ENCODE measurements at regions not wholly inside any gene's neighbourhood (a gene's known extent, or its start where the extent isn't known, plus 50 kb on each side); places are given as distances from the start of the nearest gene placed in this dataset.
"Not testable (repeated sequence)": the region's sequence is repeated elsewhere in the genome, so short reads cannot be mapped to it uniquely, and the experiment has no call there.

DNA sequence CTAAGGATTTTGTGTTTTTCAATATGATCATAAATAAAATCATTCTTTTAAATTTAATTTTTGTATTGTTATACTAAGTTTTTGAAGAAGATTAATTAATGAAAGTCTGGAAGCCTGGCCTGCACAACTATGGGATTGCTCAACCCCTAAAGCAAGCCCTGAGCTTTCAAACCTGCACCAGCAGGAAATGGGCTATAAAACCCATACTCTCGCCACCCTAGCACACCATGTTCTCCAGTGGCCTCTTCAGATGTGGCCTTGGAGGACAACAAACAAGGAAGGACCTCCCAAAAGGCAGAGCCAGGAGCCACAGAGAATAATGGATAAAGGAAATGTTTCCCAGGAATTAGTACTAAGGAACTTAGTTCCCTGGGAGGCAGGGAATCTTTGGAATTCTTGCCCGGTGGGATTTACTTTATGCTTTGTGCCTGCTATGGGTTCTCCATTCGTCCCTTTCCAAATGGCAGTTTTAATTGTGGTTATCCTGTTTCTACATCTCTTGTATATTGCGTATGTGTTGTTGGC, 212.5 kb downstream of the ZFP36L2 start:
- DNase-seq (ENCODE audit: low read depth): no peak

DNA sequence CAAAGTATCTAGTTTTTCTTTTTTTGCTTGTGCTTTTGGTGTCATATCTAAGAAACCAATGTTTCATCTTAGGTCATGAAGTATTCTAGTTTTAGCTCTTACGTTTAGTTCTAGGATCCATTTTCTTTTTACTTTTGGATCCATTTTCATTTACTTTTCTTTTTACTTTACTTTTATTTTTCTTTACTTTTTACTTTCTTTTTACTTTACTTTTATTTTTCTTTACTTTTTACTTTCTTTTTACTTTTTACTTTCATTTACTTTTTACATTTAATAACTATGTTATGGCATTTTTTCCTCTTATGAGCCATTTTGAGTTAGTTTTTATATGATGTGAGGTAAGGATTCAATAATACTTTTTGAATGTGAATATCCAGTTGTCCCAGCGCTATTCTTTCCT, 213.4 kb downstream of the ZFP36L2 start:
- DNase-seq (ENCODE audit: low read depth): no peak

DNA sequence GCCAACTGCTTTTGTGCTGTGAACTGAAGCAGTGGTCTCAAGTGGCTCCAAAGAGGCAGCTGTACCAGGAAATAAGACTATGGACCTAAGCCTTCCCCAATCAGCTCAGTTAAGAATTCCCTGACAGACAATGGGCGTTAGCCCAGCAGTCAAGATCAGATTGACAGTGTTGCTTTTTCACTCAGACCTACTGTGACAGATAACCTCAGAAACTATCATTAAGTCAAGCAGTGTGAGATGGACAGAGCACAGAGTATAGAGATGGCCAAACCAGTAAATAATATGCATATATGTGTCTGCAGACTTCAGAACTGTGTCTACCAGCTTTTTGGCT, 215.3 kb downstream of the ZFP36L2 start:
- DNase-seq (ENCODE audit: low read depth): no peak

DNA sequence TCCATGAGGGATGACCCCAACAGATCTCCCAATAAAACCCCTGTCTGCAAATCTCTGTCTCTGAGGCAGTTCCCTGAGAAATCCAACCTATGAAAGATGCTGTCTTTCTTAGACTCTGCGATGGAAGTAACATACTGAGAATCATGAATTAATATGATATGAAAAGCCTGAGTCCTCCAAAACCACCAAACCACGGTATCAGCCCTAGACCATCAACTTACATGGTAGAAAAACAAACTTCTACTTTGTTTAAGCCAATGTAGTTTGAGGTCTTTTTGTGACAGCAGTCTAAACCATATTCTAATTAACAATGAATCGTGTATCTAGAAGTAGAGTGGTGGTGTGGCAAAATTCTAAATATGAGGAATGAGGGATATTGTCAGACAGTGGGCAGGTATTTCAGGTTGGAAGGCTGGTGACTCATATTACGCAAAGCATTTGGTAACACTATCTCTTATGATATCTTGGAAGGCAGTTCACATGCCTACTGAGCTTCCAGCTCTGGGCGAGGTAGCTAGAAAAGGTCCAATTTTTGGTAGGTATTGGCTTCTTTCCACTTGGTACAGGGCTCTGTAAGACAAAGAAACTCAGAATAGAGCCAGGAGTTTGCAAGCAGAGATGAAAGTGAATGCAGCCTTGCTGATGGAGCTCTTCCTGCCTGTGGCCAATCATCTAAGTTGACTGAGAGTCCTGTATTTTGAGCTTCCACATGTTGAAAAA, 215.8 kb downstream of the ZFP36L2 start:
- DNase-seq (ENCODE audit: low read depth): no peak

DNA sequence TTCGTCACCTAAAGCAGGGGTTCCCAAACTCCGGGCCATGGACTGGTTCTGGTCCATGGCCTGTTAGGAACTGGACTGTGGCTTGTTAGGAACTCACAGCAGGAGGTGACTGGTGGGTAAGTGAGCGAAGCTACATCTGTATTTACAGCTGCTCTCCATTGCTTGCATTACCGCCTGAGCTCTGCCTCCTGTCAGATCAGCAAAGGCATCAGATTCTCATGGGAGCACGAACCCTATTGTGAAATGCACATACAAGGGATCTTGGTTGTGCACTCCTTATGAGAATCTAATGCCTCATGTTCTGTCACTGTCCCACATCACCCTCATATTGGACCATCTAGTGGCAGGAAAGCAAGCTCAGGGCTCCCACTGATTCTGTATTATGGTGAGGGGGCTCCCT, 217.0 kb downstream of the ZFP36L2 start:
- DNase-seq (ENCODE audit: low read depth): no peak

DNA sequence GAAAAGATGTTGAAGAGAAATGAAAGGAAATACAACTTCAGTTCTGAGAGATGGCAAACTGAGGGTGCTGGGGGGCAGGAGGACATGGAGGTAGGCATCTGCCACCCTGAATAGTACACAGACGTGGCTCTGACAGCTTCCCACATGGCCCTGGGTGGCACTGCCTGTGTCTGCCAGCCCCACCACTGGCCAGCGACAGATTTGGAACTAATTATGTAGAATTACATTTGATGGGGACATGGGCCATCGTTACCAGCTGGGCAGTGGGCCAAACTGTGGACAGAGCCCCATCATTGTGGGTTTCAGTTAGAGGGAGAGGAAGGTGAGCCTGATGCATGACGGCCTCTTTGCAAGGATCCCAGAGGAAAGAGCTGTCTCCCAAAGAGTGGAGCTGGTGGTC, 216.0 kb upstream of the HAAO start:
- no peak for DNase-seq (ENCODE audit: low read depth)

DNA sequence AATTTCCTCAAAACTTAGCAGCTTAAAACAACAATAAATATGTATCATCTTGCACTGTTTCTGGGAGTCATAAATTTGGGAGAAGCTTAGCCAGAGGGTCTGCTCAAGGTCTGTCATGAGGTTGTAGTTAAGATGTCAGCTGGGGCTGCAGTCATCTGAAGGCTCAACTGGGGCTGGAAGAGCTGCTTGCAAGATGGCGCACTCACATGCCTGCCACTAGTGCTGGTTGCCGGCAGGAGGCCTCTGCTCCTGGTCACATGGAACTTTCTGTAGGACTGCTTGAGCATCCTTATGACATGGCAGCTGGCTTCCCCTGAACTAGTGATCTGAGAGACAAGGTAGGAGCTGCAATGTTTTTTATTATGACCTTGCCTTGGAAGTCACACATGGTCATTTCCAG, 215.5 kb upstream of the HAAO start:
- no peak for DNase-seq (ENCODE audit: low read depth)

DNA sequence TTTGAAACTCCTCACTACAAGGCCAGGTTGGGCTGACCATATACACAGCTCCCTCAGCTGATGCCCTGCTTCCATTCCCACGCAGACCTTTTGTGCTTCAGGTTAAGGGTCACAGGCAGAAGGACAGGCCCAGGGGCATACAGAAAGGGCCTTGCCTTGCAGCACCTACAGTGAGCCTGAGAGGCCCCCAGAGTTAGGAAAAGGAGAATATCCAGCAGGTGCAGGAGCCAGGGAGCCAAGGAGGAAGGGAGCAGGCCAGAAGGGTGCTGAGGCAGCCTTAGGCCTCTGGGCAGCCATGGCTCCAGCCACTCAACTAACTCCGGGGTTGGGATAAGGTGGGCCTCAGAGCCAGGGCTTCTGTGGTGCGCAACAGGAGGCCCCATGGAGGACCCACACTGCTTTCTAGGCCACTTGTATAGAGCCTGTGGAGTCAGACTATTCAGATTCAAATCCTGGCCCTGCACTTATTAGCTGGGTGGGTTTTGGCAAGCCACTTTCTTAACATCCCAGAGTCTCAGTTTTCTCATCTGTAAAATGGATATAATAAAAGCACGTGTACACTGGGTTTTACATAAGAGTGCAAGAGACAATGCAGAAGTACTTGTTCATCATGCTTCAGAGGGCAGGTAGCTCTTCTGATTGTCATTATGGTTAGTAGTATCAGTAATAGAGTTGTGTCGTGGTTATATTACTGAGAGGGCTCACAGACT, 214.6 kb upstream of the HAAO start:
- no peak for DNase-seq (ENCODE audit: low read depth)

DNA sequence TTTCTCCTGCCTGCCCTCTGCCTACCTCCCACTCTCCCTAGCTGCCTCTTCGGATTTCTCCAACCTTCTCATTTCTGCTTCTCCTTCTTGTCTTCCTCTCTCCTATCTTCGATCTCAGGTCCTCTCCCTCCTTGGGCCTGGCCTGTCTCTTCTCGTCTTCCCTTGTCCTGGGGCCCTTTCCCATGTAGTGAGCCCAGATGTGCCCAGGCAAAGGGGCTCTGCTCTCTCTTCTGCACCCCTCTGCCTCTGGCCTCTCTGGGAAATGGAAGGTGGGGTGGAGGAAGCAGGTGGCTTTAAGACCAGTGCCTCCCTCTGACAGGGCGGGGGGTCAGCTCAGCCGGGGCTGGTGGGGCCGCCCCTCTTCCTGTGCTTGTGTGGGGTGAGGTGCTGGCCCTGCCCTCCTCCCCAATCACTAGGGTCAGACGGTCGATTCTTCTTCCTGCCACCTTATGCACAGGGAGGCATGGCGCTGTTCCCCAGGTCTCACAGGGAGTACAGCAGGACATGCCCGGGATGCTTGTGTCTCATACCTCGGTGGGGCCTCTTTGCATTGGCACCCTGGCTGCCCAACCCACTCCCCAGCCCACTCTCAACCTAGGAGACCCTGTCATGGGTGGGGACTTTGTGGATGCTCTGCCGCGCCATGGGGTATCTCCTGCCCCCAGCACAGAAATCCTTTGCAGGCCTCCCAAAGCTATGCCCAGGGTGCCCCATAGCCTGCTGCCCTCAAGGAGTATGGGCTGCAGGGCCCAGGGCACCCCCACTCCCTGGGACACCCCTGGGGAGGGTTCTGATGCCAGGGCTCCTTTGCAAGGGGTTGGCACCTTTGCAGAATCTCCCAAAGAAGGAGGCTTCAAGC, 213.8 kb upstream of the HAAO start:
- no peak for DNase-seq (ENCODE audit: low read depth)

DNA sequence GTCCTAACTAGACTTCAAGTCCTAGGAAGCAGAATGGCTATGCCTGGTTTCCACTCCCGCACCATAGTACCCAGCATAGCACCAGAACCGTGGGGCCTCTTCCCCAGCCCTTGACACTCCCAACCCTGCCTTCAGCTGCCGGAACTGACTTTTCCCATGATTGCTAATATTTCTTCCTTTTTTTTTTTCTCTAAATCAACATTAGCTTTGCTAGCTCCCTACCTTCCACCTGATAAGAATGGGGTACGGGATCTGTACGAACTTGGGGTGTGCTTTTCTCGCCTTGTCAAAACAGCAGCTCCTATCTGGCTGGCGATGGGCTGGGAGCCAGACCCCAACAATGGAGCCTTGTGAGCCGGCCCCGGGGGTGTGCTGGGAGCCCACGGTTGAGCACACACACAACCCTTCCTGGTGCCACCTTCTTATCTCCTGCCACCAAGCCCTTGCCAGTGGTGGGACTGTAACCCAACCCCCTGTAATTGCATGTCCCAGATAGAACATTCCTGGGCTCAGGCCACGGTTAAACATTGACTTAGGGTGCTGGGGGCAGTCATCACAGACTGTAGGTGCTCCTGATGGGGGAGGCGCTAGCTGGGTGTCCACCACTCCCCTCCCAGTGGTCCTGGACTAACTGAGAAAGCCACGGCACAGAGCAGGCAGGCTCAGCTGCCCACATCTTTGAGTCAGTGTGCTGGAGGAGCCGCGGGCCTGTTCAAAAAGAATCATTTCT, 213.0 kb upstream of the HAAO start:
- no peak for DNase-seq (ENCODE audit: low read depth)

DNA sequence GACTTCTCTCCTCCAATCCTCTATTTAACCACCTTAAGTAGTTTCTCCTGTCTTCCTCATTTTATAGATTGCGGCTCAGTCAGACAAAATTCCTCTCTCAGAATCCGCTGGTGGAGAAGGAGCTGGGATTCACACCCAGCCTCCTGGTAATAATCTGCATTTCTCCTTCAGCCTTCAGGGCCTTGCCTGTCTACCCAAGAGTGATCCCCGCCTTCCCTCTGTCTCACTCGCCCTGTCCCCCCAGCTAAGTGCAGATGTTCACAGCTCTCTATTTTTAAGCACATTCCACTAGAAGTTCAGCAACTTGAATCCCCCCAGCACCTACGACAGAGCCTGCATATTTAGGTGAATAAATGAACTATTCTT, 212.5 kb upstream of the HAAO start:
- DNase-seq (ENCODE audit: low read depth): no peak

DNA sequence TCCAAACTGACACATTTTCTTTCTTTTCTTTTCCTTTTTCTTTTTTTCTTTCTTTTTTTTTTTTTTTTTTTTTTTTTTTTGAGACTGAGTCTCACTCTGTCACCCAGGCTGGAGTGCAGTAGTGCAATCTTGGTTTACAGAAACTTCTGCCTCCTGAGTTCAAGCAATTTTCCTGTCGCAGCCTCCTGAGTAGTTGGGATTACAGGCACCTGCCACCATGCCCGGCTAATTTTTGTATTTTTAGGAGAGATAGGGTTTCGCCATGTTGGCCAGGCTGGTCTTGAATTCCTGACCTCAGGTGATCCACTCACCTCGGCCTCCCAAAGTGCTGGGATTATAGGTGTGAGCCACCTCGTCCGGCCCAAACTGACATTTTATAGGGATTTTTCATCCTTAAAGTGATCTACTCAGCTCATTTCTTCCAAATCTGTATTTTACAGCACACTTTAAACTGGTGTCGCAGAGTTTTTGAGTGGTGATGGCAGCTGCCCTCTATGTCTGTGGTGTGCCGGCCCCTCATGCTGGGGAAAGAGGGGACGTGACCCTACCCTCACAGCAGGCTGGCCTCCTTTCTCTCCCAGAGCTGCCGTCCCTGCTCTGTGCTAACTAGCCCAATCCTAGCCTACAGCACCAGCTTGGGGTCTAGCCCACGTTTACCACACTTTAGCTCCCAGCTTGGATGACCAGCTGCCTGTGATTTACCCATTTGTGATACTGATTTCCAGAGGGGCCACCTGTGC, 211.9 kb upstream of the HAAO start:
- not testable (repeated sequence) for DNase-seq (ENCODE audit: low read depth)

DNA sequence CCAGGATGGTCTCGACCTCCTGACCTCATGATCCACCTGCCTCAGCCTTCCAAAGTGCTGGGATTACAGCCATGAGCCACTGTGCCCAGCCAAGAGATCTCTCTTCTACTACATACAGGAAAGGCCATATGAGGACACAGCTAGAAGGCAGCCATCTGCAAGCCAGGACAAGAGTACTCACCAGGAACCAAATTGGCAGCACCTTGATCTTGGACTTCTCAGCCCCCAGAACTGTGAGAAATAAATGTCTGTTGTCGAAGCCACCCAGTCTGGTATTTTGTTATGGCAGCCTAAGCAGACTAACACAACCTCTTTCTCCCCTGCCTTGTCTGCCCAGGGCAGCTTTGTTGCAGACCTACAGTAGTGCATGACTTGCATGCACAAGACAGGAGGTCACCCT, 211.3 kb upstream of the HAAO start:
- DNase-seq (ENCODE audit: low read depth): no peak

DNA sequence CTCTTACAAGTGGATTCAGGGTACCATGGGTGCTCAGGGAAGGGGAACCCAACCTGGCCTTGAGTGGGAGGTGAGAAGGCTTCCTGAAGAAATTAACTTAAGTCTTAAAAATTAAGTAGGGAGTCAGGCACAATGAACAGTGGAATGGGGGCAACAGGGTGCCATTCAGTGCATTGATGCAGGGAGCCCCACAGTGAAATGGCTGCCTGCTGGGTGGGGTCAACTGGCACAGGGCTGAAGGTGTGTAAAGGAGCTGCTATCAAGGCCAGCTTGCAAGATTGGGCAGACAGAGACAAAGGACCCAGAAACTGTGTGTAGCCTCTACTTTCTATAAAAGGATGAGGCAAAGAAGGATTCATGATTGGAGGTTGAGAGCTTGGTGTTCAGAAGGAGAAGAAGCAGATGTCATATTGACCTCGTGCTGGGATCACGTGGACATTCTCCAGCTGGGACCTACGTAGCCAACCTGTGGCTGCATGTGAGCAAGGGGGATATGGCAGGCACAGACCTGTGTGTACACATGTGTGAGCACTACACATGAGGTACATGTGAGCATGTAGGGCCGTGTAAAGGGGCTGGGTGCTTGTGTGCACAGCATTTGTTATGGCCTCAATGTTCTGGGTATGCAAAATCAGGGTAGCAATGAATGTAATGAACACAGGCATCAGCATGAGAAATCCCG, 209.5 kb upstream of the HAAO start:
- DNase-seq (ENCODE audit: low read depth): no peak

DNA sequence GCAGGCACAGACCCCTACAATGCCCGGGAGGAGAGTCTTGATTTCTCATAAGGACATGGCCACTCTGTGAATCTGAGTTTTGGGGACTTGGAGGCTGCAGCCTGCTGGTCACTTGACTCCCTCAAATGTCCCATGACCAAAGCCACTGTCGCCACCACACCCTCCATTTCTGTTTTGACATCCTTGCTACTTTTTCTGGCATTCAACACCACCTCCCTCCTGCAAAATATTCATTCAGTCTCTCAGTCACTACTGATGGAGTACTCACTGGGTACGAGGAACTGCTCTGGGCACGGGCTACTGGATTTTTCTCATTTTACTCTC, 208.6 kb upstream of the HAAO start:
- DNase-seq (ENCODE audit: low read depth): no peak

DNA sequence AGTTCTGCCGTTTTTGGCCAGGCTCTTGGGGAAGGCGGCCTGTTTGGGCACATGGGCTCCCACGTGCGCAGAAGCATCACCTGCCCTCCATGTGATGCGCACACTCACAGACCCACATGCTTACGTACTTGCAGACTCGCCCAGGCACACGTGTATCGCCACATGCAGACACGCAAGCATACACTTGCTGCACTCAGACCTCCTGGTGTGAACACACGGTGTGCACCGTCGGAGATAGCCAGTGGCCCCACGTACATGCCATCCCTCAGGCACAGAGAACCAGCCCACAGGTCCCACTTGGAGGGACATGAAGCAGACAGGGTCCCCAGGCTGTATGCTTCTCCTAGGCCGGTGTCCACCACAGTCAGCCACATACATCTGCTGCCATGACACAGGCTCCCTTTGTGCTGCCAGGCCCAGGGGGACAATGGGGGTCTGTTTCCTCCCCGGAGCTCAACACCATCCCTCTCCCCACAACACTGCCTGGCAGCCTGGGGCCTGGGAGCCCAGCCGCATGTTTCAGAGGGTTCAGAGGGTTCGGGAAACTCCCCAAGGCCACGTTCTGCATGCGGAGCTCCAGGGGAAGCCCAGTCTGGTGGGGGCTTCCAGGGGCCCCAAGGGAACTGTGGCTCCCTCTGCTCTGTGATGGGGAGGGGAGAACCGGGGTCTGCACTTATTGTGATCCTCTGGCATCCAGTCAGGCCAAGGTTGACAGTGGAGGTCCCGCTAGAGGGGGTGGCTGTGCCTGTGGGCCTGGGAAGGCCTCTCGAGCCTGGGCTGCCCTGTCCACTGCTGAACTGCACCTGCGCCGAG, 208.1 kb upstream of the HAAO start:
- no peak for DNase-seq (ENCODE audit: low read depth)

DNA sequence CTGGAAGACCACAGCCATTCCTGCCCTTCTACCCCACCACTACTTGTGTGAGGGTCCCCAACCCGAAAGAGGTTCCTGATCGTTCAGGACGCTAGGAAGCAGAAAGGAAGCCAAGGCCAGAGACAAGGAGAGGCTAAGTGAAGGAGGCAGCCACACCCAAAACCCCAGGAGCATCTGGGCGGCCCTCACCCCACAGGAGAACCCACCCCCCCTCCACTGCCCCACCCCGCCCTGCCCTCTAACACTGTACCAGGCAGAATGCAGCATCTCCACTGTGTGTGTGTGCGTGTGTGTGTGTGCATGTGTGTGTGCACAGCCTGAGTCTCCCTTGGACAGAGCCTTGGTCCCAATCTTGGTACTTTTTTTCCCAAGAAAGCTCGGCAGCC, 207.5 kb upstream of the HAAO start:
- DNase-seq (ENCODE audit: low read depth): no peak

DNA sequence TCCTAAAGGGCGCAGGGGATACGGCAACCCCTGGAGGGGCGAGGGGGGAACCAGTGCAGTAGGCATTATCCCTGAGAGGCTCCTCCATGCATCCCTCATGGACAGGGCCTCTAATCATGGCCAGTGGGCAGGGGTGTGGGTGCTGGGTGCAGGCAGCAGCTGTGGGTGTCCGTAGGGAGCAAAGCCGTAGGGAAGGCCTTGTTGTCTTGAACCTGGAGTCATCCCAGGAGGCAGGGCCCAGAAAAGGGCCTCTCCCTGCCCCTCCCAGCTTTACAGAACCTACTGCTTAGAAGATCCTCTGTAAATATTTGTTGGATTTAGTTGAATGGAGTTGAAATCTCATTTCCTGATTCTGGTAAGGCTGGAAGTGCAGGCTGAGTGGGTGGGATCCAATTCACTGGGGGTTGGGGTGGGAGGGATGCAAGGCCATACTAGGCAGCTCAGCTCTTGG, 207.0 kb upstream of the HAAO start:
- no peak for DNase-seq (ENCODE audit: low read depth)

DNA sequence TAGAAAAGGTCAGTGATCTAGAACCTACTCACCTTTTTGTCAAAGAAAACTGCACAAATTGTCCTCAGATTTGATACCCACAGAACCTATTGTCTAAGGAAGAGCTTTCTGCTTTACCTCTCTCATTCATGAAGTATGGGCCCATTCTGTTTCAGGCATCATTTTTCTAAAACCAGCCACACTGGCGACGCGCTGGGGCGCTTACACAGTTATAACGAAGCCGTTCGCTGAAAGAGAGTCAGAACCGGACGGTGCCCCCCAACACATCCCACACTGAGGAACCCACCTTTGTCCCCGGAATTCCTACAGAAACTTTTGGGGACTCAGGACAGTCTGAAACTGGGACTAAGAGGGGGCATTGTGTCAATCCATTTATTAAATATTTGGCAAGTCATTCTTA, 206.3 kb upstream of the HAAO start:
- DNase-seq (ENCODE audit: low read depth): no peak

DNA sequence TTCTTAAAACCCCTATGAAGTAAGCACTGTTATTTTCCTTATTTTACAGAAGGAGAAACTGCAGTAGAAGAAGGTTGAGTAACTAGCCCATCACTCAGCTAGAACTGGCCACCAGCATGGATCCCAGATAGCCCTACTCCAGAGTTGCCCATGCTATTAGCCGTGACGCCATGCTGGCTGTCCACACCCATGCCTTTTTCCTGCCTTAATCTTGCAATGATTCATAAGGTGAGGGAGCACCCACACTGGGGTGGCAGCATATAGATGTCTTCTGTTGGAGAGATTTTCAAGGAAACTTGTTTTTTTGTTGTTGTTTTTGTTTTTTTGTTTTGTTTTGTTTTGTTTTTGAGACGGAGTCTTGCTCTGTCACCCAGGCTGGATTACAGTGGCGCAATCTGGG, 204.1 kb upstream of the HAAO start:
- no peak for DNase-seq (ENCODE audit: low read depth)

All from CMK (cell line).